H9 (cell line): ENCODE measurements at regions not wholly inside any gene's neighbourhood (a gene's known extent, or its start where the extent isn't known, plus 50 kb on each side); places are given as distances from the start of the nearest gene placed in this dataset.

Experiments used
- DNase-seq: peaks from one replicate; pipeline ENCODE4 v3.0.0-alpha.2; 2017
- H2AFZ ChIP-seq: one replicate; pipeline ENCODE4 v1.6.1; 2013; ENCODE audit warnings: mild to moderate bottlenecking, low read length, control low read depth, moderate library complexity
- H2AK5ac ChIP-seq: 2 replicates; pipeline ENCODE4 v1.6.1; 2013; ENCODE audit warnings: low read length, control low read depth, mixed read lengths; ENCODE audit not compliant: insufficient read length
- H2BK120ac ChIP-seq: one replicate; pipeline ENCODE4 v1.6.1; 2013; ENCODE audit warnings: low read depth, mild to moderate bottlenecking, low read length, control low read depth, inconsistent platforms; ENCODE audit not compliant: poor library complexity, severe bottlenecking
- H2BK12ac ChIP-seq: 2 replicates; pipeline ENCODE4 v1.6.1; 2013; ENCODE audit warnings: low read length, control low read depth, mixed read lengths, low read depth; ENCODE audit not compliant: insufficient read length
- H2BK15ac ChIP-seq: 2 replicates; pipeline ENCODE4 v1.6.1; 2013; ENCODE audit warnings: low read depth, low read length, control low read depth
- H2BK20ac ChIP-seq: one replicate; pipeline ENCODE4 v1.6.1; 2013; ENCODE audit warnings: low read depth, mild to moderate bottlenecking, low read length, control low read depth, inconsistent platforms; ENCODE audit not compliant: poor library complexity, severe bottlenecking
- H2BK5ac ChIP-seq: 2 replicates; pipeline ENCODE4 v1.6.1; 2013; ENCODE audit warnings: low read length, control low read depth, mixed read lengths; ENCODE audit not compliant: insufficient read length
- H3K14ac ChIP-seq: 2 replicates; pipeline ENCODE4 v1.6.1; 2013; ENCODE audit warnings: low read length, control low read depth; ENCODE audit not compliant: insufficient read depth
- H3K18ac ChIP-seq: 2 replicates; pipeline ENCODE4 v1.6.1; 2013; ENCODE audit warnings: low read depth, mild to moderate bottlenecking, mixed read lengths, low read length, control low read depth; ENCODE audit not compliant: insufficient read length
- H3K23ac ChIP-seq: 2 replicates; pipeline ENCODE4 v1.6.1; 2013; ENCODE audit warnings: low read length, control low read depth, mixed read lengths, low read depth; ENCODE audit not compliant: insufficient read length
- H3K23me2 ChIP-seq: 2 replicates; pipeline ENCODE4 v1.6.1; 2013; ENCODE audit warnings: low read depth, mild to moderate bottlenecking, mixed read lengths, low read length, control low read depth; ENCODE audit not compliant: insufficient read length, poor library complexity, severe bottlenecking
- H3K27ac ChIP-seq: 2 replicates; pipeline ENCODE4 v1.5.1; 2013; ENCODE audit warnings: low read length, control low read depth, mixed read lengths, low read depth; ENCODE audit not compliant: insufficient read length
- H3K27me3 ChIP-seq: 2 replicates; pipeline ENCODE4 v1.6.1; 2013; ENCODE audit warnings: low read length, control low read depth, inconsistent platforms; ENCODE audit not compliant: insufficient read depth
- H3K4ac ChIP-seq: 2 replicates; pipeline ENCODE4 v1.6.1; 2013; ENCODE audit warnings: low read depth, mild to moderate bottlenecking, control low read depth, inconsistent platforms, low read length, moderate library complexity
- H3K4me1 ChIP-seq: 2 replicates; pipeline ENCODE4 v1.6.1; 2013; ENCODE audit warnings: low read length, control low read depth, inconsistent platforms; ENCODE audit not compliant: insufficient read depth
- H3K4me2 ChIP-seq: 2 replicates; pipeline ENCODE4 v1.6.1; 2013; ENCODE audit warnings: low read length, control low read depth, mixed read lengths; ENCODE audit not compliant: insufficient read length, insufficient read depth
- H3K56ac ChIP-seq: 2 replicates; pipeline ENCODE4 v1.6.1; 2013; ENCODE audit warnings: low read depth, mild to moderate bottlenecking, mixed read lengths, low read length, control low read depth; ENCODE audit not compliant: insufficient read length
- H3K79me1 ChIP-seq: 2 replicates; pipeline ENCODE4 v1.6.1; 2013; ENCODE audit warnings: low read depth, mild to moderate bottlenecking, moderate library complexity, low read length, control low read depth, inconsistent platforms; ENCODE audit not compliant: insufficient read depth, poor library complexity, severe bottlenecking
- H3K79me2 ChIP-seq: 2 replicates; pipeline ENCODE4 v1.6.1; 2013; ENCODE audit warnings: low read length, control low read depth, inconsistent platforms; ENCODE audit not compliant: insufficient read depth
- H3K9ac ChIP-seq: 2 replicates; pipeline ENCODE4 v1.6.1; 2013; ENCODE audit warnings: low read length, control low read depth, mixed read lengths; ENCODE audit not compliant: insufficient read length; ENCODE audit errors: extremely low read depth
- H3K9me3 ChIP-seq: one replicate; pipeline ENCODE4 v1.6.1; 2013; ENCODE audit warnings: low read depth, low read length, inconsistent platforms; ENCODE audit not compliant: control insufficient read depth
- H3T11ph ChIP-seq: one replicate; pipeline ENCODE4 v1.6.1; 2013; ENCODE audit warnings: mild to moderate bottlenecking, low read length, control low read depth, inconsistent platforms
- H4K20me1 ChIP-seq: one replicate; pipeline ENCODE4 v1.6.1; 2013; ENCODE audit not compliant: control insufficient read depth, insufficient read length, insufficient read depth
- H4K5ac ChIP-seq: 2 replicates; pipeline ENCODE4 v1.6.1; 2013; ENCODE audit warnings: low read depth, mild to moderate bottlenecking, mixed read lengths, low read length, control low read depth; ENCODE audit not compliant: insufficient read length
- H4K8ac ChIP-seq: replicated peaks from 2 replicates; pipeline ENCODE4 v1.6.1; 2013; ENCODE audit warnings: low read length, control low read depth, mixed read lengths, low read depth; ENCODE audit not compliant: insufficient read length
- H4K91ac ChIP-seq: 2 replicates; pipeline ENCODE4 v1.6.1; 2013; ENCODE audit warnings: low read depth, mild to moderate bottlenecking, moderate library complexity, mixed read lengths, low read length, control low read depth; ENCODE audit not compliant: insufficient read length
- H3K27ac Mint-ChIP-seq, 3 experiments: 2 replicates in 2 of 3; 3 replicates in 1 of 3; pipeline ENCODE4 v1.8.0; 2020 to 2021; ENCODE audit warnings: mixed read lengths in 3 of 3, mild to moderate bottlenecking in 1 of 3, moderate library complexity in 1 of 3
- H3K27me3 Mint-ChIP-seq: 2 replicates; pipeline ENCODE4 v1.8.0; 2021; ENCODE audit warnings: low read depth, mild to moderate bottlenecking, moderate library complexity, mixed read lengths
- H3K36me3 Mint-ChIP-seq, 3 experiments: 2 replicates in 2 of 3; 3 replicates in 1 of 3; pipeline ENCODE4 v1.8.0; 2020 to 2021; ENCODE audit warnings: low read depth in 3 of 3, mixed read lengths in 3 of 3; ENCODE audit not compliant: insufficient read depth in 1 of 3
- H3K4me1 Mint-ChIP-seq, 2 experiments: 2 replicates each; pipeline ENCODE4 v1.8.0; 2020; ENCODE audit warnings: mixed read lengths in 2 of 2
- H3K4me3 Mint-ChIP-seq, 2 experiments: 2 replicates in 1 of 2; 3 replicates in 1 of 2; pipeline ENCODE4 v1.8.0; 2020 to 2021; ENCODE audit warnings: mild to moderate bottlenecking in 2 of 2, mixed read lengths in 2 of 2, moderate library complexity in 1 of 2
- H3K9me3 Mint-ChIP-seq, 2 experiments: 2 replicates in 1 of 2; 3 replicates in 1 of 2; pipeline ENCODE4 v1.8.0; 2020; ENCODE audit warnings: mild to moderate bottlenecking in 2 of 2, mixed read lengths in 2 of 2, moderate library complexity in 1 of 2
- WGBS: extraction: QIAGEN DNeasy Blood & Tissue Kit; methylation state at CpG from one replicate; pipeline ENCODE4 v1.1.7; 2013; ENCODE audit warnings: missing lambda C conversion rate, low lambda C conversion rate, mixed read lengths; ENCODE audit not compliant: insufficient read length; ENCODE audit errors: extremely low coverage; 5-methylcytosine and 5-hydroxymethylcytosine counted together
- TF ChIP-seq, protein P1 (sequence below): fragments of 200-600 bp; sonication (generic); conservative IDR thresholded peaks from 3 replicates; pipeline ENCODE4 v1.8.0; 2021; ENCODE audit warnings: antibody characterized with exemption, mild to moderate bottlenecking

DNA sequence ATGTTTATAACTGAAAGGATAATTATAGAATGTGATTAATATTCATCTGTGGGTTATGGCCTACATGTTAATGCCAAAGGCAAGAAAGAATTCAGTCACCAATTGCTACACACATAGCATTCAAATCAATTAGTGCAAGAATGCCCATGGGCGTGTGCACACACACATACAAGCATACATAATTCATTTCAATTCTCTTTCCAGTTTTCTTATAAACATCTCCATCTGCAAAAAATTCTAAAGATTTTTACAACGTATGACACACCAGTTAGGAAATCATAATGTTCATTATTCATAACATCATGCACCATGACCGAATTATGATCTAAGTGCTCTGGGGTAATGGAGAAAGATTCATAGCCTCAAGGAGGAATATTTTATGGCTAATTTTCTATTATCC is 111.0 kb upstream of the ADTRP start:
- Mint-ChIP-seq H3K27me3 (no peaks in the 10 kb centered on the region), H3K27ac (no peak overlapping the region), H3K9me3 (peaks cover 0 to 1% of the 10 kb centered on the region in 2 experiments; a peak in 3 of 5 replicates), H3K4me1 (peaks cover 28 to 31% of the 10 kb centered on the region in 2 experiments), H3K36me3 (peaks cover 0 to 12% (median 1%) of the 10 kb centered on the region in 3 experiments; a peak in 5 of 7 replicates), H3K4me3 (no peak overlapping the region)
- no peak overlapping the region for H4K8ac ChIP-seq
- DNase-seq, result no peak
- no peak overlapping the region for H2AK5ac ChIP-seq
- no peaks in the 10 kb centered on the region for H3K79me2 ChIP-seq
- H3K9ac ChIP-seq, result no peak overlapping the region
- H3T11ph ChIP-seq, result no peak overlapping the region
- no peak overlapping the region for H2BK5ac ChIP-seq
- no peak overlapping the region for H3K4me2 ChIP-seq
- H3K79me1 ChIP-seq, result no peaks in the 10 kb centered on the region
- H4K91ac ChIP-seq, result no peak overlapping the region
- no peaks in the 10 kb centered on the region for H3K4me1 ChIP-seq
- no peak overlapping the region for H3K4ac ChIP-seq
- no peak overlapping the region for H3K14ac ChIP-seq
- no peak overlapping the region for H2BK120ac ChIP-seq
- H3K27ac ChIP-seq, result no peak overlapping the region
- no peaks in the 10 kb centered on the region for H4K20me1 ChIP-seq
- TF ChIP-seq, protein P1, sequence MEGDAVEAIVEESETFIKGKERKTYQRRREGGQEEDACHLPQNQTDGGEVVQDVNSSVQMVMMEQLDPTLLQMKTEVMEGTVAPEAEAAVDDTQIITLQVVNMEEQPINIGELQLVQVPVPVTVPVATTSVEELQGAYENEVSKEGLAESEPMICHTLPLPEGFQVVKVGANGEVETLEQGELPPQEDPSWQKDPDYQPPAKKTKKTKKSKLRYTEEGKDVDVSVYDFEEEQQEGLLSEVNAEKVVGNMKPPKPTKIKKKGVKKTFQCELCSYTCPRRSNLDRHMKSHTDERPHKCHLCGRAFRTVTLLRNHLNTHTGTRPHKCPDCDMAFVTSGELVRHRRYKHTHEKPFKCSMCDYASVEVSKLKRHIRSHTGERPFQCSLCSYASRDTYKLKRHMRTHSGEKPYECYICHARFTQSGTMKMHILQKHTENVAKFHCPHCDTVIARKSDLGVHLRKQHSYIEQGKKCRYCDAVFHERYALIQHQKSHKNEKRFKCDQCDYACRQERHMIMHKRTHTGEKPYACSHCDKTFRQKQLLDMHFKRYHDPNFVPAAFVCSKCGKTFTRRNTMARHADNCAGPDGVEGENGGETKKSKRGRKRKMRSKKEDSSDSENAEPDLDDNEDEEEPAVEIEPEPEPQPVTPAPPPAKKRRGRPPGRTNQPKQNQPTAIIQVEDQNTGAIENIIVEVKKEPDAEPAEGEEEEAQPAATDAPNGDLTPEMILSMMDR, result no peak
- no peak overlapping the region for H4K5ac ChIP-seq
- no peaks in the 10 kb centered on the region for H3K23me2 ChIP-seq
- no peak overlapping the region for H2BK12ac ChIP-seq
- no peak overlapping the region for H3K56ac ChIP-seq
- no peak overlapping the region for H2BK20ac ChIP-seq
- no CpG with 5 or more reads among the region's 3 CpGs for WGBS
- H3K18ac ChIP-seq, result no peak overlapping the region
- H3K27me3 ChIP-seq, result no peaks in the 10 kb centered on the region
- H2BK15ac ChIP-seq, result no peak overlapping the region
- H2AFZ ChIP-seq, result no peak overlapping the region
- no peak overlapping the region for H3K23ac ChIP-seq
- H3K9me3 ChIP-seq, result no peaks in the 10 kb centered on the region
